AG04450 (cell line): ENCODE measurements at regions not wholly inside any gene's neighbourhood (a gene's known extent, or its start where the extent isn't known, plus 50 kb on each side); places are given as distances from the start of the nearest gene placed in this dataset.

Experiments
- CTCF ChIA-PET: fragments of 300-600, 350-600 bp; formaldehyde crosslinking; extraction: SDS; loops from one replicate; lab custom pipeline; 2022; ENCODE audit warnings: antibody characterized with exemption, inconsistent platforms; lab: Charles Lee
- POLR2A ChIA-PET: fragments of 350-600 bp; formaldehyde crosslinking; extraction: SDS; loops from one replicate; lab custom pipeline; 2021; ENCODE audit warnings: antibody characterized with exemption, inconsistent platforms; lab: Yijun Ruan, JAX
- DNase-seq: peaks from one replicate; pipeline ENCODE4 v3.0.0-alpha.2; 2011; ENCODE audit warnings: low read depth, low spot score
- H3K27ac ChIP-seq: one replicate; pipeline ENCODE4 v1.5.1; 2012; ENCODE audit warnings: low read depth, low read length, control low read depth
- H3K27me3 ChIP-seq: one replicate; pipeline ENCODE4 v1.6.0; 2012; ENCODE audit warnings: low read length; ENCODE audit not compliant: control insufficient read depth, insufficient read depth
- H3K4me3 ChIP-seq: 2 replicates; pipeline ENCODE4 v1.5.1; 2011; ENCODE audit warnings: mild to moderate bottlenecking, low read depth, low read length, control low read depth
- H3K9me3 ChIP-seq: 2 replicates; pipeline ENCODE4 v1.5.1; 2012; ENCODE audit warnings: low read length; ENCODE audit not compliant: control insufficient read depth, insufficient read depth
- TF ChIP-seq, protein P1 (sequence below): IDR thresholded peaks from 2 replicates; pipeline ENCODE4 v1.5.1; 2011; ENCODE audit warnings: low read depth, low read length, control low read depth, inconsistent platforms

DNA sequence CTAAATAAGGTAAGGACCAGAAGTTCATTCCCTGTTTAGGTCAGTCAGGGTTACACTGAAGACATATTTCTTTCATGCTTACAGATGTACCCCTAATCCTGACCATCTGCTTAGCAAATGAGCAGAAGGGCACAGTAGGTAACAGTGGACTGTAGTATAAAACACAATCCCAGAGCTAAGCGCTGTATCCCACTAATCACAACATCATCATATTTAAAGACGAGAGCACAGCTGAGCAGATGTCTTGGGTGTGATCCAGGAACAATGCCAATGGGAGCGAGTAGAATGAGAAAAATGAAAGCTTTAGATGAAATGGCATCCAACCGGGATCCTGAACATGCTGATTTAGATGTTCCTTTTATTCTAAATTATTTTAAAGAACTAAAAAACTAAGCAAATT is 213.4 kb downstream of the CCER1 start:
- TF ChIP-seq, protein P1, sequence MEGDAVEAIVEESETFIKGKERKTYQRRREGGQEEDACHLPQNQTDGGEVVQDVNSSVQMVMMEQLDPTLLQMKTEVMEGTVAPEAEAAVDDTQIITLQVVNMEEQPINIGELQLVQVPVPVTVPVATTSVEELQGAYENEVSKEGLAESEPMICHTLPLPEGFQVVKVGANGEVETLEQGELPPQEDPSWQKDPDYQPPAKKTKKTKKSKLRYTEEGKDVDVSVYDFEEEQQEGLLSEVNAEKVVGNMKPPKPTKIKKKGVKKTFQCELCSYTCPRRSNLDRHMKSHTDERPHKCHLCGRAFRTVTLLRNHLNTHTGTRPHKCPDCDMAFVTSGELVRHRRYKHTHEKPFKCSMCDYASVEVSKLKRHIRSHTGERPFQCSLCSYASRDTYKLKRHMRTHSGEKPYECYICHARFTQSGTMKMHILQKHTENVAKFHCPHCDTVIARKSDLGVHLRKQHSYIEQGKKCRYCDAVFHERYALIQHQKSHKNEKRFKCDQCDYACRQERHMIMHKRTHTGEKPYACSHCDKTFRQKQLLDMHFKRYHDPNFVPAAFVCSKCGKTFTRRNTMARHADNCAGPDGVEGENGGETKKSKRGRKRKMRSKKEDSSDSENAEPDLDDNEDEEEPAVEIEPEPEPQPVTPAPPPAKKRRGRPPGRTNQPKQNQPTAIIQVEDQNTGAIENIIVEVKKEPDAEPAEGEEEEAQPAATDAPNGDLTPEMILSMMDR, result no peak
- ChIA-PET POLR2A (no interaction called here), CTCF (no interaction called here)
- DNase-seq, result no peak
- no peaks in the 10 kb centered on the region for H3K27me3 ChIP-seq
- no peak overlapping the region for H3K27ac ChIP-seq
- H3K9me3 ChIP-seq, result no peaks in the 10 kb centered on the region
- no peak overlapping the region for H3K4me3 ChIP-seq

DNA sequence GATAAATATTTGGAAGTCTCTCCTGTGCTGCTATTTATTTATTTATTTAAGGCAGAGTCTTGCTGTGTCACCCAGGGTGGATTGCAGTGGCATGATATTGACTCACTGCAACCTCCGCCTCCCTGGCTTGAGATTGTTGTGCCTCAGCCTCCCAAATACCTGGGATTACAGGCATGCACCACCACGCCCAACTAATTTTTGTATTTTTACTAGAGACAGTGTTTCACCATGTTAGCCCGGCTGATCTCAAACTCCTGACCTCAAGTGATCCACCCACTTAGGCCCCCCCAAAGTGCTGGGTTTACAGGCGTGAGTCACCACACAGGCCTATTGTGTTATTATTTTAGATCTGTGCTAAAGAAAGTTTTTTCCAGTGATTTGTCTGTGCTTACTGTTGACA is 225.2 kb downstream of the CCER1 start:
- TF ChIP-seq, protein P1, result no peak
- H3K27me3 ChIP-seq, result no peaks in the 10 kb centered on the region
- H3K27ac ChIP-seq, result no peak overlapping the region
- ChIA-PET POLR2A (no interaction called here), CTCF (no interaction called here)
- H3K4me3 ChIP-seq, result no peak overlapping the region
- no peak for DNase-seq
- H3K9me3 ChIP-seq, result no peaks in the 10 kb centered on the region

DNA sequence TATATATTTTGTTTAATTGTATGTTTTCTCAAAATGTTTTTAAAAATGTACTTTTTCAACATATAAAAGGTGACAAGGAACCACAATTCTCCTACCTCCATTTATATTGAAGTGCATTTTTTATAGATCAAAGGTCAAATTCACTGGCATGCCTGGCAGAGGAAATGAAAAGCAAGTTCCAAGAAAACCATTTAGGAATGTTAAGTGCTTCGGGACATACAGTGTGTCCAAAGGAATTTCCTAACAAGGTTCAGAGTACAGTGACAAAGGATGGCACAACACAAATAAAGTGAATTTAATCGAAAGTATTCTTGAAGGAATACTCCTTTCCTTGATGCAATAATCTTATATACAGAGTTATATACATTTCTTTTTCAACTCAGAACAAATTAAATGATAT is 242.3 kb downstream of the CCER1 start:
- CTCF ChIA-PET, result no interaction called here
- DNase-seq, result no peak
- Histone ChIP-seq H3K27me3 (no peaks in the 10 kb centered on the region), H3K9me3 (no peaks in the 10 kb centered on the region), H3K27ac (no peak overlapping the region), H3K4me3 (no peak overlapping the region)
- TF ChIP-seq, protein P1, result no peak
- POLR2A ChIA-PET, result interaction anchor here (0.7 kb wide), 1 partner anchor 210 kb away, joined by 3 read pairs; no protein-coding TSS in a partner anchor

DNA sequence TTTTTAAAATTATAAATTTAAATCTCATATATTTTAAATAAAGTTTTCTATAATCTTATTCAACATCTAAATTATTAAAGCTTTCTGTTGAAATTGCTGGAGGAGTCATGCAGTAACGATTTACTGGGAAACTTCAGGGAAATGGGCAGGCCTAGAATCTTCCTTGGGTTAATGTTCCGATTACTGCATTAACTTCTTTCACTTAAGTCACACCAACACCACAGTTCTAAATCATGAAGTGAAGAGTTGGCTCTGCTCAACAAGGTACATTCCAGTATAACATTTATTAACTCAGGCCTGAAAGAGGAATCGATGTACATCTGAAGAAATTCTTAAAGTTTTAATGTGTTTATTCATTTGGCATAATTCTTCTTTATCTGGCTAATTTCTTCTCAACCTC is 244.3 kb downstream of the CCER1 start:
- TF ChIP-seq, protein P1, result no peak
- POLR2A ChIA-PET, result no interaction called here
- CTCF ChIA-PET, result no interaction called here

DNA sequence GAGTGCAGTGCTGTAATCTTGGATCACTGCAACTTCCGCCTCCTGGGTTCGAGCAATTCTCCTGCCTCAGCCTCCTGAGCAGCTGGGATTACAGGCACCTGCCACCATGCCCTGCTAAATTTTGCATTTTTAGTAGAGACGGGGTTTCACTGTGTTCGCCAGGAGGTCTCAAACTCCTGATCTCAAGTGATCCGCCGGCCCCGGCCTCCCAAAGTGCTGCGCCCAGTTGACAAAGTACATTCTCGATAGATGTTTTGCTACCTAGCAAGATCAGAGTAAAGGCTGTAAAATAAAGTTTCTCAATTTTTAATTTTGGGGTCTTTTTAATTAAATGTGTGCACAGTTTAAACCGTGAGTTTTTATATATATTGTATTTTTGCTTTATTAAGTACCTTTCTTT is 248.9 kb downstream of the CCER1 start:
- ChIA-PET CTCF (no interaction called here), POLR2A (no interaction called here)
- no peak for DNase-seq
- Histone ChIP-seq H3K9me3 (no peaks in the 10 kb centered on the region), H3K27ac (no peak overlapping the region), H3K27me3 (no peaks in the 10 kb centered on the region), H3K4me3 (no peak overlapping the region)
- TF ChIP-seq, protein P1, result no peak

More for the DNA sequence above, 244.3 kb downstream of the CCER1 start:
- Histone ChIP-seq H3K4me3 (no peak overlapping the region), H3K27me3 (no peaks in the 10 kb centered on the region), H3K9me3 (no peaks in the 10 kb centered on the region), H3K27ac (no peak overlapping the region)
- no peak for DNase-seq
